Tibial nerve (tissue), 4 donors: ENCODE measurements at regions not wholly inside any gene's neighbourhood (a gene's known extent, or its start where the extent isn't known, plus 50 kb on each side); places are given as distances from the start of the nearest gene placed in this dataset.

Experiments
- DNase-seq, 2 donors: peaks; one replicate each; pipeline ENCODE4 v3.0.0-alpha.2; 2019; ENCODE audit warnings: low spot score in 2 of 2
- H3K27ac ChIP-seq, 4 donors: fragments of 200-600 bp; sonication (generic) in 3 of 4; one replicate each; pipeline ENCODE4 v1.5.1; 2017 to 2019; ENCODE audit warnings: mild to moderate bottlenecking in 1 of 4
- H3K27me3 ChIP-seq, 2 donors: fragments of 200-600 bp; sonication (generic) in 1 of 2; one replicate each; pipeline versions ENCODE4 v1.5.1 to v1.6.0; 2017 to 2019
- H3K36me3 ChIP-seq, 3 donors: fragments of 200-600 bp; sonication (generic); one replicate each; pipeline ENCODE4 v1.5.1; 2018 to 2019
- H3K4me1 ChIP-seq, 4 donors: fragments of 200-600 bp; sonication (generic) in 3 of 4; one replicate each; pipeline ENCODE4 v1.5.1; 2017 to 2019
- H3K4me3 ChIP-seq, 4 donors: fragments of 200-600 bp; sonication (generic) in 3 of 4; one replicate each; pipeline ENCODE4 v1.5.1; 2017 to 2019; ENCODE audit warnings: mild to moderate bottlenecking in 1 of 4, moderate library complexity in 1 of 4
- H3K9me3 ChIP-seq, 4 donors: fragments of 200-600 bp; sonication (generic) in 3 of 4; one replicate each; pipeline ENCODE4 v1.5.1; 2017 to 2019
- CTCF ChIP-seq, 5 experiments: fragments of 200-600 bp in 3 of 5; fragments of 450-650 bp in 2 of 5; sonication (generic) in 3 of 5; IDR thresholded peaks; one replicate each; pipeline ENCODE4 v1.5.1; 2016 to 2019; ENCODE audit warnings: antibody characterized with exemption in 5 of 5, mild to moderate bottlenecking in 3 of 5, moderate library complexity in 2 of 5
- EP300 ChIP-seq, 2 donors: sonication (generic); formaldehyde crosslinking; IDR thresholded peaks; one replicate each; pipeline ENCODE4 v1.6.1; 2017; ENCODE audit warnings: antibody characterized with exemption in 2 of 2, mild to moderate bottlenecking in 1 of 2
- POLR2A ChIP-seq, 2 donors: fragments of 450-650 bp; IDR thresholded peaks; one replicate each; pipeline ENCODE4 v1.6.1; 2017; ENCODE audit warnings: antibody characterized with exemption in 2 of 2, mild to moderate bottlenecking in 2 of 2, moderate library complexity in 2 of 2
- WGBS, 2 donors: methylation state at CpG; one replicate each; pipeline ENCODE4 v1.1.5; 2018; 5-methylcytosine and 5-hydroxymethylcytosine counted together

- TF ChIP-seq CTCF (IDR thresholded peaks at IDR 0.05) (no peak), EP300 (IDR thresholded peaks at IDR 0.05) (no peak), POLR2A (IDR thresholded peaks at IDR 0.05) (no peak)
- WGBS, 2 donors: 86 to 93% methylated on average over 3 of the region's 3 CpGs
Observed at GRCh38 chr13:82678052-82678451, 1204.2 kb downstream of the SLITRK1 start.

GRCh38 chr13:82675024-82675423 lies 1207.2 kb downstream of the SLITRK1 start:
- Histone ChIP-seq H3K27ac (no peak overlapping the region), H3K4me3 (no peak overlapping the region), H3K27me3 (no peaks in the 10 kb centered on the region), H3K4me1 (no peaks in the 10 kb centered on the region), H3K9me3 (no peaks in the 10 kb centered on the region), H3K36me3 (no peaks in the 10 kb centered on the region)
- TF ChIP-seq POLR2A (IDR thresholded peaks at IDR 0.05) (no peak), CTCF (IDR thresholded peaks at IDR 0.05) (no peak), EP300 (IDR thresholded peaks at IDR 0.05) (no peak)
- no peak for DNase-seq

More at GRCh38 chr13:82678052-82678451, 1204.2 kb downstream of the SLITRK1 start:
- H3K4me3 ChIP-seq: no peak overlapping the region
- H3K9me3 ChIP-seq: no peaks in the 10 kb centered on the region
- DNase-seq: no peak
- H3K27ac ChIP-seq: no peak overlapping the region
- no peaks in the 10 kb centered on the region for H3K36me3 ChIP-seq
- H3K27me3 ChIP-seq: no peaks in the 10 kb centered on the region
- no peaks in the 10 kb centered on the region for H3K4me1 ChIP-seq

GRCh38 chr13:82674546-82674945 lies 1207.7 kb downstream of the SLITRK1 start:
- WGBS, 2 donors: 70 to 82% methylated on average over 1 of the region's 1 CpG

GRCh38 chr13:82672248-82672647 lies 1210.0 kb downstream of the SLITRK1 start:
- no peaks in the 10 kb centered on the region for H3K36me3 ChIP-seq
- H3K27ac ChIP-seq: no peak overlapping the region
- H3K4me3 ChIP-seq: no peak overlapping the region
- TF ChIP-seq CTCF (IDR thresholded peaks at IDR 0.05) (no peak), EP300 (IDR thresholded peaks at IDR 0.05) (no peak), POLR2A (IDR thresholded peaks at IDR 0.05) (no peak)
- no peaks in the 10 kb centered on the region for H3K27me3 ChIP-seq
- DNase-seq: no peak
- H3K9me3 ChIP-seq: no peaks in the 10 kb centered on the region
- H3K4me1 ChIP-seq: no peaks in the 10 kb centered on the region
- WGBS, 2 donors: 87 to 96% methylated on average over 2 of the region's 2 CpGs

More at GRCh38 chr13:82674546-82674945, 1207.7 kb downstream of the SLITRK1 start:
- H3K27me3 ChIP-seq: no peaks in the 10 kb centered on the region
- DNase-seq: no peak
- TF ChIP-seq POLR2A (IDR thresholded peaks at IDR 0.05): no peak
- no peak for TF ChIP-seq EP300 (IDR thresholded peaks at IDR 0.05)
- no peak for TF ChIP-seq CTCF (IDR thresholded peaks at IDR 0.05)
- H3K4me3 ChIP-seq: no peak overlapping the region
- H3K9me3 ChIP-seq: no peaks in the 10 kb centered on the region
- H3K36me3 ChIP-seq: no peaks in the 10 kb centered on the region
- no peak overlapping the region for H3K27ac ChIP-seq
- H3K4me1 ChIP-seq: no peaks in the 10 kb centered on the region

GRCh38 chr13:82664183-82664582 lies 1218.1 kb downstream of the SLITRK1 start:
- no peaks in the 10 kb centered on the region for H3K4me1 ChIP-seq
- no peaks in the 10 kb centered on the region for H3K36me3 ChIP-seq
- no peak overlapping the region for H3K4me3 ChIP-seq
- DNase-seq: no peak
- no peaks in the 10 kb centered on the region for H3K9me3 ChIP-seq
- WGBS, 2 donors: 62 to 64% methylated on average over 1 of the region's 1 CpG
- TF ChIP-seq EP300 (IDR thresholded peaks at IDR 0.05) (no peak), POLR2A (IDR thresholded peaks at IDR 0.05) (no peak), CTCF (IDR thresholded peaks at IDR 0.05) (no peak)
- H3K27me3 ChIP-seq: no peaks in the 10 kb centered on the region
- H3K27ac ChIP-seq: no peak overlapping the region
